Karpas-422 (cell line): ENCODE measurements at regions not wholly inside any gene's neighbourhood (a gene's known extent, or its start where the extent isn't known, plus 50 kb on each side); places are given as distances from the start of the nearest gene placed in this dataset.

ENCODE experiments used
- DNase-seq: peaks from one replicate; pipeline ENCODE4 v3.0.0-alpha.2; 2015
- H2AFZ ChIP-seq: fragments of 200-600 bp; sonication (generic); 2 replicates; pipeline ENCODE4 v1.6.1; 2014; ENCODE audit warnings: antibody characterized with exemption, low read length, mixed read lengths
- H3K27ac ChIP-seq: fragments of 200-600 bp; sonication (generic); 2 replicates; pipeline ENCODE4 v1.5.1; 2014; ENCODE audit warnings: mild to moderate bottlenecking, low read length, moderate library complexity
- H3K27me3 ChIP-seq: fragments of 200-600 bp; sonication (generic); 2 replicates; pipeline ENCODE4 v1.6.1; 2014; ENCODE audit warnings: low read length, mixed read lengths
- H3K36me3 ChIP-seq: fragments of 200-600 bp; sonication (generic); 2 replicates; pipeline ENCODE4 v1.6.1; 2014; ENCODE audit warnings: low read length, mixed read lengths; ENCODE audit not compliant: insufficient read depth
- H3K4me1 ChIP-seq: fragments of 200-600 bp; sonication (generic); 2 replicates; pipeline ENCODE4 v1.6.1; 2014; ENCODE audit warnings: mild to moderate bottlenecking, low read length, mixed read lengths
- H3K4me2 ChIP-seq: fragments of 200-600 bp; sonication (generic); 2 replicates; pipeline ENCODE4 v1.6.1; 2014; ENCODE audit warnings: low read length, low read depth, mild to moderate bottlenecking; ENCODE audit not compliant: poor library complexity, severe bottlenecking
- H3K4me3 ChIP-seq: fragments of 200-600 bp; sonication (generic); 2 replicates; pipeline ENCODE4 v1.5.1; 2014; ENCODE audit warnings: mild to moderate bottlenecking, antibody characterized with exemption, low read length, mixed read lengths
- H3K79me2 ChIP-seq: fragments of 200-600 bp; sonication (generic); 2 replicates; pipeline ENCODE4 v1.6.1; 2014; ENCODE audit warnings: mild to moderate bottlenecking, low read length, mixed read lengths
- H3K9ac ChIP-seq: fragments of 200-600 bp; sonication (generic); 2 replicates; pipeline ENCODE4 v1.6.0; 2014; ENCODE audit warnings: low read length
- H3K9me2 ChIP-seq: fragments of 200-600 bp; sonication (generic), shearing (Covaris generic); replicated peaks from 2 replicates; pipeline ENCODE4 v1.6.0; 2014; ENCODE audit warnings: mild to moderate bottlenecking, low read length, moderate library complexity; ENCODE audit not compliant: insufficient read depth
- H3K9me3 ChIP-seq: fragments of 300-700, 200-600 bp; sonication (generic); 2 replicates; pipeline ENCODE4 v1.6.1; 2014; ENCODE audit warnings: low read length, mixed read lengths
- H4K20me1 ChIP-seq: fragments of 200-600 bp; sonication (generic); 2 replicates; pipeline ENCODE4 v1.6.1; 2014; ENCODE audit warnings: mild to moderate bottlenecking, antibody characterized with exemption, low read length, low read depth; ENCODE audit not compliant: insufficient read depth

GRCh38 chr11:23404225-23405160, 544.2 kb upstream of the CCDC179 start:
- Histone ChIP-seq H3K4me3 (no peak overlapping the region), H3K27ac (no peak overlapping the region), H3K79me2 (no peaks in the 10 kb centered on the region), H3K36me3 (no peaks in the 10 kb centered on the region), H2AFZ (no peak overlapping the region), H3K9ac (no peak overlapping the region), H3K4me2 (no peak overlapping the region), H3K9me2 (no peaks in the 10 kb centered on the region), H4K20me1 (no peaks in the 10 kb centered on the region), H3K27me3 (no peaks in the 10 kb centered on the region), H3K9me3 (peaks cover 3% of the 10 kb centered on the region; the same call in 1 of the 2 replicates), H3K4me1 (no peaks in the 10 kb centered on the region)
- no peak for DNase-seq

- Histone ChIP-seq H3K27me3 (no peaks in the 10 kb centered on the region), H3K9me3 (peaks cover 3% of the 10 kb centered on the region; the same call in 1 of the 2 replicates), H4K20me1 (no peaks in the 10 kb centered on the region), H3K4me1 (no peaks in the 10 kb centered on the region), H3K79me2 (no peaks in the 10 kb centered on the region), H3K27ac (no peak overlapping the region), H2AFZ (no peak overlapping the region), H3K36me3 (no peaks in the 10 kb centered on the region), H3K4me2 (no peak overlapping the region), H3K4me3 (no peak overlapping the region), H3K9me2 (no peaks in the 10 kb centered on the region), H3K9ac (no peak overlapping the region)
- no peak for DNase-seq
Measured at GRCh38 chr11:23405350-23405937, 545.2 kb upstream of the CCDC179 start.

- no peak overlapping the region for H3K27ac ChIP-seq
- DNase-seq = no peak
Measured at GRCh38 chr11:23406131-23406819, 546.0 kb upstream of the CCDC179 start.

GRCh38 chr11:23413057-23413456, 552.8 kb upstream of the CCDC179 start:
- Histone ChIP-seq H3K4me2 (no peak overlapping the region), H3K9ac (no peak overlapping the region), H3K4me3 (no peak overlapping the region), H2AFZ (no peak overlapping the region), H3K27ac (no peak overlapping the region), H4K20me1 (no peaks in the 10 kb centered on the region), H3K9me3 (peaks cover 19% of the 10 kb centered on the region; the same call in 1 of the 2 replicates), H3K79me2 (no peaks in the 10 kb centered on the region), H3K27me3 (no peaks in the 10 kb centered on the region), H3K36me3 (no peaks in the 10 kb centered on the region), H3K4me1 (no peaks in the 10 kb centered on the region), H3K9me2 (no peaks in the 10 kb centered on the region)
- no peak for DNase-seq

More at GRCh38 chr11:23406131-23406819, 546.0 kb upstream of the CCDC179 start:
- Histone ChIP-seq H3K79me2 (no peaks in the 10 kb centered on the region), H3K36me3 (no peaks in the 10 kb centered on the region), H4K20me1 (no peaks in the 10 kb centered on the region), H3K9me2 (no peaks in the 10 kb centered on the region), H3K27me3 (no peaks in the 10 kb centered on the region), H3K4me2 (no peak overlapping the region), H3K4me3 (no peak overlapping the region), H3K9me3 (peaks cover 3% of the 10 kb centered on the region; the same call in 1 of the 2 replicates), H3K4me1 (no peaks in the 10 kb centered on the region), H2AFZ (no peak overlapping the region), H3K9ac (no peak overlapping the region)

GRCh38 chr11:23423104-23423503, 562.8 kb upstream of the CCDC179 start:
- Histone ChIP-seq H4K20me1 (no peaks in the 10 kb centered on the region), H3K4me1 (no peaks in the 10 kb centered on the region), H3K9me2 (no peaks in the 10 kb centered on the region), H3K4me2 (no peak overlapping the region), H3K27ac (no peak overlapping the region), H3K36me3 (no peaks in the 10 kb centered on the region), H3K27me3 (no peaks in the 10 kb centered on the region), H3K79me2 (no peaks in the 10 kb centered on the region), H3K9ac (no peak overlapping the region), H2AFZ (no peak overlapping the region), H3K4me3 (no peak overlapping the region), H3K9me3 (peaks cover 14% of the 10 kb centered on the region; the same call in 1 of the 2 replicates)
- DNase-seq = no peak

GRCh38 chr11:23423656-23424055, 563.4 kb upstream of the CCDC179 start:
- H3K27me3 ChIP-seq = no peaks in the 10 kb centered on the region
- no peaks in the 10 kb centered on the region for H3K9me2 ChIP-seq
- DNase-seq = no peak
- no peak overlapping the region for H3K27ac ChIP-seq
- no peak overlapping the region for H2AFZ ChIP-seq
- H3K9me3 ChIP-seq = peaks cover 19% of the 10 kb centered on the region; the same call in 1 of the 2 replicates
- no peaks in the 10 kb centered on the region for H4K20me1 ChIP-seq
- H3K4me2 ChIP-seq = no peak overlapping the region
- no peaks in the 10 kb centered on the region for H3K36me3 ChIP-seq
- no peak overlapping the region for H3K9ac ChIP-seq
- no peaks in the 10 kb centered on the region for H3K79me2 ChIP-seq
- H3K4me3 ChIP-seq = no peak overlapping the region
- H3K4me1 ChIP-seq = no peaks in the 10 kb centered on the region

GRCh38 chr11:23425381-23425780, 565.1 kb upstream of the CCDC179 start:
- H3K79me2 ChIP-seq = no peaks in the 10 kb centered on the region
- H4K20me1 ChIP-seq = no peaks in the 10 kb centered on the region
- no peak overlapping the region for H3K9ac ChIP-seq
- H3K4me3 ChIP-seq = no peak overlapping the region
- H3K36me3 ChIP-seq = no peaks in the 10 kb centered on the region
- H3K4me2 ChIP-seq = no peak overlapping the region
- DNase-seq = no peak
- no peak overlapping the region for H2AFZ ChIP-seq
- peaks cover 19% of the 10 kb centered on the region; the same call in 1 of the 2 replicates for H3K9me3 ChIP-seq
- no peaks in the 10 kb centered on the region for H3K4me1 ChIP-seq
- no peak overlapping the region for H3K27ac ChIP-seq
- no peaks in the 10 kb centered on the region for H3K27me3 ChIP-seq
- H3K9me2 ChIP-seq = no peaks in the 10 kb centered on the region

GRCh38 chr11:23429569-23429968, 569.3 kb upstream of the CCDC179 start:
- Histone ChIP-seq H4K20me1 (no peaks in the 10 kb centered on the region), H3K4me1 (no peaks in the 10 kb centered on the region), H3K4me2 (no peak overlapping the region), H3K27me3 (no peaks in the 10 kb centered on the region), H3K9ac (no peak overlapping the region), H3K79me2 (no peaks in the 10 kb centered on the region), H3K9me2 (no peaks in the 10 kb centered on the region), H3K27ac (no peak overlapping the region), H3K4me3 (no peak overlapping the region), H3K36me3 (no peaks in the 10 kb centered on the region), H3K9me3 (peaks cover 15% of the 10 kb centered on the region; the same call in 1 of the 2 replicates), H2AFZ (no peak overlapping the region)
- no peak for DNase-seq
